Keratinocyte (primary cell): ENCODE measurements at regions not wholly inside any gene's neighbourhood (a gene's known extent, or its start where the extent isn't known, plus 50 kb on each side); places are given as distances from the start of the nearest gene placed in this dataset.

Source experiments
- DNase-seq: peaks from one replicate; pipeline ENCODE4 v3.0.0-alpha.2; 2011; ENCODE audit warnings: low read depth, missing footprints, low spot score
- FAIRE-seq: peaks from 2 replicates; lab custom pipeline; 2011; peaks lifted over from hg19 to GRCh38; lab: Jason Lieb, UNC
- H2AFZ ChIP-seq: 2 replicates; pipeline ENCODE4 v1.6.0; 2012; ENCODE audit warnings: low read length, control low read depth, inconsistent platforms; ENCODE audit not compliant: control insufficient read depth
- H3K27ac ChIP-seq: 2 replicates; pipeline ENCODE4 v1.5.1; 2011; ENCODE audit warnings: low read length; ENCODE audit not compliant: control insufficient read depth, insufficient read depth
- H3K27me3 ChIP-seq: 3 replicates; pipeline ENCODE4 v1.6.0; 2011; ENCODE audit warnings: low read length; ENCODE audit not compliant: control insufficient read depth, insufficient read depth; ENCODE audit errors: extremely low read depth
- H3K36me3 ChIP-seq, 2 experiments: 2 replicates in 1 of 2; 3 replicates in 1 of 2; pipeline ENCODE4 v1.5.1; 2011; ENCODE audit warnings: low read length in 2 of 2, mild to moderate bottlenecking in 1 of 2; ENCODE audit not compliant: control insufficient read depth in 2 of 2, insufficient read depth in 2 of 2; ENCODE audit errors: extremely low read depth in 1 of 2
- H3K4me1 ChIP-seq: 3 replicates; pipeline ENCODE4 v1.5.1; 2011; ENCODE audit warnings: low read length; ENCODE audit not compliant: control insufficient read depth, insufficient read depth; ENCODE audit errors: extremely low read depth
- H3K4me2 ChIP-seq: 3 replicates; pipeline ENCODE4 v1.6.0; 2011; ENCODE audit warnings: low read depth, low read length; ENCODE audit not compliant: control insufficient read depth, insufficient read depth; ENCODE audit errors: extremely low read depth
- H3K4me3 ChIP-seq, 3 experiments: fragments of 200-600 bp in 1 of 3; sonication (generic) in 1 of 3; 2 replicates in 2 of 3; 3 replicates in 1 of 3; pipeline ENCODE4 v1.5.1; 2011 to 2016; ENCODE audit warnings: low read length in 3 of 3, mild to moderate bottlenecking in 3 of 3, control low read depth in 2 of 3, inconsistent platforms in 1 of 3, low read depth in 1 of 3, mixed read lengths in 1 of 3, mixed run types in 1 of 3, moderate library complexity in 1 of 3; ENCODE audit not compliant: control insufficient read depth in 2 of 3, insufficient read depth in 2 of 3; ENCODE audit errors: extremely low read depth in 1 of 3
- H3K79me2 ChIP-seq: 2 replicates; pipeline ENCODE4 v1.6.0; 2012; ENCODE audit warnings: low read length; ENCODE audit not compliant: control insufficient read depth, insufficient read depth
- H3K9ac ChIP-seq: 3 replicates; pipeline ENCODE4 v1.6.0; 2011; ENCODE audit warnings: low read length; ENCODE audit not compliant: control insufficient read depth, insufficient read depth; ENCODE audit errors: extremely low read depth
- H3K9me1 ChIP-seq: 3 replicates; pipeline ENCODE4 v1.6.0; 2011; ENCODE audit warnings: low read length; ENCODE audit not compliant: control insufficient read depth, insufficient read depth; ENCODE audit errors: extremely low read depth
- H3K9me3 ChIP-seq: 2 replicates; pipeline ENCODE4 v1.5.1; 2012; ENCODE audit warnings: low read depth, low read length; ENCODE audit not compliant: control insufficient read depth
- H4K20me1 ChIP-seq: 3 replicates; pipeline ENCODE4 v1.6.0; 2011; ENCODE audit warnings: low read length; ENCODE audit not compliant: control insufficient read depth, insufficient read depth; ENCODE audit errors: extremely low read depth
- EZH2 ChIP-seq: IDR thresholded peaks from one replicate; pipeline ENCODE4 v1.6.1; 2012; ENCODE audit warnings: inconsistent platforms, mild to moderate bottlenecking, low read length, moderate library complexity
- dilution Hi-C: fragments of 300-500 bp; cut with MboI; formaldehyde crosslinking; loops from one replicate; pipeline ENCODE4 v1.7.0; 2020; ENCODE audit warnings: low sequenced_read_pairs; ENCODE audit not compliant: extremely low pct_ligation_motif_present
- TF ChIP-seq, protein P1 (sequence below), 3 experiments: IDR thresholded peaks in 1 of 3; conservative IDR thresholded peaks in 1 of 3; optimal IDR thresholded peaks in 1 of 3; 2 replicates in 2 of 3; 3 replicates in 1 of 3; pipeline versions ENCODE3 to v1.5.1; 2011; ENCODE audit warnings: low read length in 3 of 3, mild to moderate bottlenecking in 3 of 3, moderate library complexity in 2 of 3, control low read depth in 1 of 3, inconsistent platforms in 1 of 3; ENCODE audit not compliant: insufficient read depth in 2 of 3; ENCODE audit errors: extremely low read depth in 1 of 3

DNA sequence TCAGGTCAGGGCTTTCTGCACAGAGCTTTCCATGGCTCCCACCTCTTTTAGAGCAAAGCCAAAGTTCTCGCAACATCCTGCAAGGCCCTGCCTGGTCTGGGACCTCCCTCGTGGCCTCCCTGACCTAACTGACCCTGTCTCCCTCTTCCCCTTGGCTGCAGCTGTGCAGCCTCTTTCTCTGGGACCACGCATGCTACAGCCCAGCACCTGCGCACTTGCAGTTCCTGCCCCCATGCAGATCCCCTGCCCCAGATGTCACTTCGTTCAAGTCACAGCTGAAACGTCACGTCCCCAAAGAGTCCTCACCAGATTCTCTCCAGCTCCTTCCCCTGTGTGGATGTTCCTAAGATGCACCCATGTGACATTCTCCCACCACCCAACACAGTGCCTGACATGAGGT is 61.2 kb upstream of the ZNF716 start:
- no peak overlapping the region for H3K4me2 ChIP-seq
- H3K4me3 ChIP-seq: no peak overlapping the region
- TF ChIP-seq, protein P1, sequence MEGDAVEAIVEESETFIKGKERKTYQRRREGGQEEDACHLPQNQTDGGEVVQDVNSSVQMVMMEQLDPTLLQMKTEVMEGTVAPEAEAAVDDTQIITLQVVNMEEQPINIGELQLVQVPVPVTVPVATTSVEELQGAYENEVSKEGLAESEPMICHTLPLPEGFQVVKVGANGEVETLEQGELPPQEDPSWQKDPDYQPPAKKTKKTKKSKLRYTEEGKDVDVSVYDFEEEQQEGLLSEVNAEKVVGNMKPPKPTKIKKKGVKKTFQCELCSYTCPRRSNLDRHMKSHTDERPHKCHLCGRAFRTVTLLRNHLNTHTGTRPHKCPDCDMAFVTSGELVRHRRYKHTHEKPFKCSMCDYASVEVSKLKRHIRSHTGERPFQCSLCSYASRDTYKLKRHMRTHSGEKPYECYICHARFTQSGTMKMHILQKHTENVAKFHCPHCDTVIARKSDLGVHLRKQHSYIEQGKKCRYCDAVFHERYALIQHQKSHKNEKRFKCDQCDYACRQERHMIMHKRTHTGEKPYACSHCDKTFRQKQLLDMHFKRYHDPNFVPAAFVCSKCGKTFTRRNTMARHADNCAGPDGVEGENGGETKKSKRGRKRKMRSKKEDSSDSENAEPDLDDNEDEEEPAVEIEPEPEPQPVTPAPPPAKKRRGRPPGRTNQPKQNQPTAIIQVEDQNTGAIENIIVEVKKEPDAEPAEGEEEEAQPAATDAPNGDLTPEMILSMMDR (optimal IDR thresholded peaks at IDR 0.05 in 1 of 3, IDR thresholded peaks at IDR 0.05 in 1 of 3, conservative IDR thresholded peaks at IDR 0.05 in 1 of 3; ENCODE audit: extremely low read depth in 1 of 3, insufficient read depth in 2 of 3, low read length in 3 of 3): no peak
- no peak for TF ChIP-seq EZH2
- H3K9me3 ChIP-seq: peaks cover 17% of the 10 kb centered on the region
- H3K27ac ChIP-seq: no peak overlapping the region
- H3K4me1 ChIP-seq: no peaks in the 10 kb centered on the region
- H3K9ac ChIP-seq: no peak overlapping the region
- H3K79me2 ChIP-seq: no peaks in the 10 kb centered on the region
- no peak overlapping the region for H2AFZ ChIP-seq
- FAIRE-seq: no peak
- no peaks in the 10 kb centered on the region for H3K27me3 ChIP-seq
- H3K36me3 ChIP-seq: no peaks in the 10 kb centered on the region
- DNase-seq: no peak
- dilution Hi-C loops: no loop called here
- H4K20me1 ChIP-seq: no peaks in the 10 kb centered on the region
- H3K9me1 ChIP-seq: no peaks in the 10 kb centered on the region

DNA sequence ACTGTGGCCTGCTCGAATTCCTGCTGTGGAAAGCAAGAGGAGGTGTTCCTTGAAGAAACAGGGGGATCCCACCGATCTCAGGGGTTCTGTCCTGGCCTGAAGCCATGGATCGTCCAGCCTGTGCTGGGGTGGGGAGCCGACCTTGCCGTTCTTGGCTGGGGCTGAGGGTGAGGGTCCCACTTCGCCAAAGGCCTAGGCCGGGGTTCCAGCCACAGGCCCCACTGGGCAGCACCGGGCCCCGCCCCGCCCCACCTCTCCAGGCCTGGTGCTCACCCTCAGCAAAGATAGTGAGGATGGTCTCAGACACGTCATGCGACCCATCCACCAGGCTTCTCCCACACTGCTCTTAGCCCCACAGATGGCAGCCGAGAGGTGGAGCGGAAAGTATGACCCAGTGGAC is 51.4 kb upstream of the ZNF716 start:
- H3K4me3 ChIP-seq: no peak overlapping the region
- no peaks in the 10 kb centered on the region for H3K79me2 ChIP-seq
- DNase-seq: no peak
- no peak overlapping the region for H3K4me2 ChIP-seq
- H2AFZ ChIP-seq: no peak overlapping the region
- peaks cover 6% of the 10 kb centered on the region for H3K9me3 ChIP-seq
- dilution Hi-C loops: no loop called here
- H3K27me3 ChIP-seq: no peaks in the 10 kb centered on the region
- no peak overlapping the region for H3K27ac ChIP-seq
- H3K36me3 ChIP-seq: no peaks in the 10 kb centered on the region
- no peak overlapping the region for H3K9ac ChIP-seq
- H3K4me1 ChIP-seq: no peaks in the 10 kb centered on the region
- no peaks in the 10 kb centered on the region for H4K20me1 ChIP-seq
- no peak for FAIRE-seq
- TF ChIP-seq, protein P1 (optimal IDR thresholded peaks at IDR 0.05 in 1 of 3, IDR thresholded peaks at IDR 0.05 in 1 of 3, conservative IDR thresholded peaks at IDR 0.05 in 1 of 3; ENCODE audit: extremely low read depth in 1 of 3, insufficient read depth in 2 of 3, low read length in 3 of 3): no peak
- no peak for TF ChIP-seq EZH2
- no peaks in the 10 kb centered on the region for H3K9me1 ChIP-seq
